Inflammatory macrophage treated with lipopolysaccharide for 4 hours (primary cell): ENCODE measurements at regions not wholly inside any gene's neighbourhood (a gene's known extent, or its start where the extent isn't known, plus 50 kb on each side); places are given as distances from the start of the nearest gene placed in this dataset.

Experiments used
- DNase-seq: peaks from one replicate; pipeline ENCODE4 v3.0.0-alpha.2; 2020

DNA sequence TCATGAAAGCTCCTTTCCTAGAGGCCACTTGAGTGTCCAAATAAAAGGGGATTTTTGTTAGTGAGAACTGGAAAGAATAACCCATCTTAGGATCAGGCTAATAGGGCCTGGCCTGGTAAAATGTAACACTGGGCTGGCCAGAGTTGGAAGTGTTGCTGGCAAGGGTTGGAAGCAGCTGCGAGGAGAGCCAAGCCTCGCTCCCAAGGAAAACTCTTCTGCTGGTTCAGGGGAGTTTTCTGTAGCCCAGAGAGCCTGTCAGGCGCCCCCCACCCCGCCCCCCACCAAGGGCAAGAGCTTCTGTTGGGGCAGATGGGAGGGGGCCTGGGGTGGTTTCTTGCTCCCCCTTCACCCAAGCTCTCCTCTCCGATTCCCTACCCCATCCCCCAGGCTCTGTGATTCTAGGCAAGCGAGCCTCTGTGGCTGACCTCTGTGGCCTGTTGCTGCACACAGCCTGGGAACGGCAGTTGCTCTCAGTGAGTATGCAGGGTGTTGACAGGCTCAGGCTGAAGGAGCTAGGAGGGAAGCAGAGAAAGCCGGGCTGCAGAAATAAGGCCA is 547.8 kb downstream of the CCDC171 start:
- no peak for DNase-seq

DNA sequence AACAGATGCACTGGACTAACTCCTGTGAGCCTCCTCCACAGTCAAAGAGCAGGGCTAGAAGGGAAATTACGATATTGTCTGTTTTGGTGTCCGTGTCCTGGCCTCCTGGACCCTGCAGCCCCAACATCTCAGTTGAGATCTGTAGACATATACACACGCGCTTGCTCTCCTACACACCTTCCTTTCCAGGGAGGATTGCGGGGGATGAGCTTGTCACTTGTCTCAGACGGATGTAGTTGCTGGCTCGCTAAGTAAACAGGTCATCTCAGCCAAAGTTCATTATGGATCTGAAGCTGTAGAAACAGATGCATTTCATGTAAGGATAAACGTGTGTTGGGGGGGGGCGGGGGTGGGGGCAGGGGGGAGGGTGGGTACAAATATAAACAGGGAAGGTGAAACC is 549.3 kb downstream of the CCDC171 start:
- no peak for DNase-seq

DNA sequence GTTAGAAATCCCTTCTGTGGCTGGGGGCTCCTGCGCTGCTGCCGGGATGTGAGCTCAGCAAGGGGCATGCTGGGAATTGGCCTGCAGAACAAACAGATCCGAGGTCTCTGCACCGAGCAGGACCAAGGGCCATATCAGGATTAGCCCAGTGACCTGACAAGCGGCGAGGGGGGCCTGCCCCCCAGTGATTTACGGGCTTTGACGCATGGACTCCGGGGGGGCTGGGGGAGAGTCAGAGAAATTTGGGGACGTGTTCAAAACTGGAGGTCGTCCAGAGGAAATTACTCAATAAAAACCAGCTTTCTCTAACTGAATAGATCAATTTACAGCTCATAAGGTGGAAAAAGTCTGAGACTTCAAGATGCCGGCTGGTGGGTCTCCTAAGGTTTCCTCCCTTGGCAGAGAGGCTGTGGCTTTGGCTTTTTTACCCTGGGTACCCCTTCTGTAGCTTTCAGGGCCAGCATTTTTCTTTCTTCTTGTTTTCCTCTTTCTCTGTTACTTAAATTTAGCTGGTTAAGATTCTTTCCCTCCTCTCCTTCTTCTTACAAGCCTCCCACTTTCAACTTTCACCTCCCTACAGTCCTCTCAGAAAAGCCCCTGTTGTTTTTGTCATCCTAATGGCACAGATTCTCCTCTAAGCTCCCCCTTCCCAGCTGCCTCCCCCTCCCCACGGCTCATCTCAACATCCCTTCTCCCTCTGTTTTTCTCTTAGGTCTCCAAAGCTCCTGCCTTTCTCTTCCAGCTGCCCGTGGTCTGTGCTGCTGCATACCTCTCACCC is 551.0 kb downstream of the CCDC171 start:
- no peak for DNase-seq

DNA sequence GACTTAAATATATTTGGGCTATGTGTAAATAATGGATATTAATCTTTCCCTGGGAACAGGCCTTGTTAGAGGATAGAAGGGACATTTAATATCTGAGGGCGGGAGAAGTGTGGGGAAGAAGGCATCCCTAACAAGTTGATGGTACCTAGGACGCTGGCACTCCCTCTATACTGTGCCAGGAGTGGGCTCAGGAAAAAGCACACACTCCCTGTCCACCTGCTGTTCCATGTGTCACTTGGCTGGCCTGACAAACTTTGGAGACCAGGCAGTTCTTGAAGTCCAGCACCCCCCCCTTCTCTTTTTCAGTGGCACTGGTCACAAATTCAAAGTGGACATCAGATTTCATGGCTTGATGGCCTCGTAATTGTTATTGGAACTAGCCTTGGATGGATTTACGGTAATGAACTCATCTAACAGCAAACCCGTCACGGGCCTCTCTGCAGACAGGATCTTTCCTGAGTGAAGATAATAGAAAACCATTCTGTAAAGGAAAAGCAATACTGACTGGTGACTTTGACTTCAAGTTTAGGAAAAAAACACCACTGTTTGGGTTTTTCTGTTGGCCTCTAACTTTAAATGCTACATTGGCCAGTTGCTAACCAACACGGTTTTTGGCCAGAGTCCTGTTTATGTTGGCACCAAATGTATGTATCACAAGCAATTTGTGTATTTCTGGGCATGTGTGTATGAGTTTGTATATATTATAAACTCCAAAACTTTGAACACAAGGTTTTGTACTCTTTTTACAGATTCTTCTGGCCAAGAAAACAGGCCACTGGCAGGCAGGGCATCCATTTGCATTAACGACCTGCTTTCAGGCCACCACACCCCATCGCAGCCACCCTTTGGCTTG is 552.6 kb downstream of the CCDC171 start:
- no peak for DNase-seq

DNA sequence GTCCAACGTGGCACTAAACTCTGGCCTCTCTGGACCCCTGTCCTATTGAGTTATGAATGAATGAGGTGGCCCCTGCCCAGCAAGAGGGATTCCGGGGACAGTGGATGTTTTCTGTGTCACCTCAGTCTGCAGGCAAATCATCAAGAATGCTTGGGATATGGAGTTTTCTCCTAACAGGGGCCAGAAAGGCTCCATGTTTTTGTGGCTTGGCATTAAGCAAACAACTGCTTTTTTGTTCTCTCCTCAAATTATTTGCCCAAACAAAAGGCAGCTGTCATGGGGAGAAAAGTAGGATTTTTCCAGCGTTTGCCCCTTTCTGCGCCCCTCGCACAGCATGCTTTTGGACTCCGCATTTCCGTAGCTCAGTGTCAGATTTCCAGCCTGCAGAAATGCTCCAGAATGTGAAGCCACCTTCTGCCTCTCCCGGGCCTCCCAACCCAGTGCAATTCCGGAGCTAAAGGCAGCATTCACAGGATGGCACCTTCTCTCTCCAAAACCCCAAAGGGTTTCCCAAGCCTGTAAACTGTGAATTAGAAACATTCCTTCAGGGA is 553.3 kb downstream of the CCDC171 start:
- DNase-seq, result no peak

DNA sequence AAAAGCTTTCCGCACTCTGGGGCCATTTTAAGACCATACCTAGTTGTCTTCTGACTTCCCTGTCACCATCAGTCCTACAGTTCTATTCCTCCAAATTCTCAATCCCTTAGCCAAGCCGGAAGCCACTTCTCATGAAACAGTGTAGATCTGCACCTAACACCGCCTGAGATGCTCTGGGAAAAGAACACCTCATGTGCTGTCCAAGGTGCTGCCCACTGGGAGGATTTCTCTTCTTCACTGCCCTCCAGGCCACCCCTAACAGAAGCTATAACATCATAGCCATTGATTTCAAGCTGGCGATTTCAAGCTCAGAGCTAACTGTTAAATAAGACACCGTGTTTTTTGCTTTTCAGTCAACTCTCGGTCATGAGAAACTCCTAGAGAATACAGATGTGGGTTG is 559.3 kb downstream of the CCDC171 start:
- no peak for DNase-seq

DNA sequence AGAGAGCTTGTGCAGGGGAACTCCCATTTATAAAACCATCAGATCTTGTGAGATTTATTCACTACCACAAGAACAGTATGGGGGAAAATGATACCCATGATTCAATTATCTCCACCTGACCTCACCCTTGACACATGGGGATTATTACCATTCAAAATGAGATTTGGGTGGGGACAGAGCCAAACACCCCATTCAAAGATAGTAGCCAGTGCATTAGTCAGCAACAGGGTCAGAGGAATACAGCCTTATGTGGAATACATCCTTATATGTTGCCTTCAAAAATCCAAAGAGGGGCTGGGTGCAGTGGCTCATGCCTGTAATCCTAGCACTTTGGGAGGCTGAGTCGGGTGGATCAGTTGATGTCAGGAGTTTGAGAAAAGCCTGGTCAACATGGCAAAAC is 563.2 kb downstream of the CCDC171 start:
- no peak for DNase-seq

DNA sequence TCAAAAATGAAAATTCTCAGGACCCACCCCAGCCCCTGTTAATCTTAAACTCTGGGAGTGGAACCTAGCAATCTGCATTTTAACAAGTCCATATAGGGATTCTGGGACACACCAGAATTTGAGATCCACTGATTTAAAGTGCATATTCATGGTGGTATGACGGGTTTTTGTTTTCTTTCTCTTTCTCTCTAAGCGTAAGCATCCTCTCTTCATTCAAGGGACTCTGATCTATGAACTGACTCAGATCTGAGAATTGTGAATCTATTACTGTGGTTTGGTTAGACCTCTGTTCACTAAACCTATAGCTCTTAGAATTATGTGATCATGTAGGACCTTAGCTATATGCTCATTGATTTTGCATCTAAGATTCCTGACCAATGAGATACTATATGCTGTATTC is 565.2 kb downstream of the CCDC171 start:
- no peak for DNase-seq

DNA sequence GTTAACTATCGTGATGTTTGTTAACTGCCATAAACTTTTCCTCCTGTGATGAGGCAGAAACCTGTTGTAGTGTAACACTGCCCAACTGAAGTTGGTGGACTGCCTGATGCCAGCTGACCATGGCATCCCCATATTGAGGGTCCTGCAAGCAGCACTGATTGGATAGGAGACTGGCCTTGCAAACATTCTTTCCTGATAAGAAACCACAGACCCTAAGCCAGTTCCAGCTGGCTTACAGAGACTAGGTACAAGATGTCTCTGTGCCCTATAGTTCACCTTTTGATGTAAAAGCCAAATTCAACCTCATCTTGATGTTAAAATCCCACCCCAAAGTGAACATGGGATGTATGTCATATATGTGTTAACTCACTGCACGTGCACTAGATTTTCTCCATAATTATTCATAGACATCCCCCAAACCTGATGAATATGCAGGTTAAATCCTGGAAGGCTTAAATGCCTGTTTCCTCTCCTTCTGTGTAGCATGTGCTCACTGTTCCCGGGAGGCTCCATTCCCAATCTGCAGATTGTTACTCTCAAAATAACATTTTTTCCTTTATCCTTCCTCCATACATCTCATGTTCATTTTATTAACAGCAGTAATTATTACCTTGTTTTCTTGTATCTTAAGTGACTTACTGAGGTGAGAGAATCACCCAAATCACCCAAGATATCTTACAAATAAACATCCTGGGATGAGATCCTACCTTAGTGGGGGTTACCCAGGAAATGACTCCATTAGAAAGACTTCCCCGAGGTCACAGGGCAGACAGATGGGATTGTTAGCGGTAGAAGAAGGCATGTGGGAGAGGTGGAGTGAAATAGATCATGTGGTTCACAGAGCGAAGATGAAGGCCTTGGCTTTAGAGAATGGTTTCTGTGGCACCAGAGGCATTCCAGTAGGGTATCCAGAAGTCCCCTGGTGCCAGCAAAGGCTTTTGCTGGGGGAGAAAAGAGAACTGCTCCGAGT is 566.7 kb downstream of the CCDC171 start:
- no peak for DNase-seq

DNA sequence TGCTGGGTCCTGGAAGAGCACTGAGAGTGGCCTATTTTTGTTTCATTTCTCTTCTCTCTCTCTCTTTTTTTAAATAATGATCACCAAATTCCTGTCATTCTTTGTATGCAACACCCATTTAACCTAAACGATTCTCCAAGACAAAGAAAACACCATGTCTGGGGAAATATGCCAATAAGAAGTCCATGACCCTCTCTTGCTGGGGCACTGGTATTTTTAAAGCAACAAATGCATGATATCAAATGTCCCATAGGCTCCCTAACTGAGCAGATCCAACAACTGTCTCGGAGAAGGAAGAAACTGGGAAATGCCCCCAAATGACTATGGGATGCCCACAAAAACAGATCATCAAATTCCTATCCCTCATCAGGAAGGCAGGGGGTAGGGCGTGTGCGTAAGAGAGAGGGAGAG is 567.4 kb downstream of the CCDC171 start:
- no peak for DNase-seq

DNA sequence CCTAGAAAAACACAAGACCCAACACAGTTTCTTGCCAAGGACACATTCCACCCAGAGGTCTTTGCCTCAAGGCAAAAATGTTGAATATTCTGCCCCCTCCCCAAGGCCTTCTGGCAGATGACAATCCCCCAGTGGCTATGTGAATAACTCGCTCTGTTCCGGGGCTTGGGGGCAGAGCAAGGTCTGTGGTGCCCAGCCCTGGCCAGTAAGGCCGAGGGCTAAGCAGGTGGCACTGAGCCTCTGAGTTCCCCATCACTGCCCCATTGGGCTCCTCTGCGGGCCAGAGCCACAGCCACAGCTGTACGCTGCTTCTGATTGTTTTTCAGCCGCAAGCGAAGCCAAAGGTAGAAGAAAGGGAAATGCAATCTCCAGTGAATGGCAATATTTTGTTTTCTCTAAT is 567.9 kb downstream of the CCDC171 start:
- DNase-seq, result no peak

DNA sequence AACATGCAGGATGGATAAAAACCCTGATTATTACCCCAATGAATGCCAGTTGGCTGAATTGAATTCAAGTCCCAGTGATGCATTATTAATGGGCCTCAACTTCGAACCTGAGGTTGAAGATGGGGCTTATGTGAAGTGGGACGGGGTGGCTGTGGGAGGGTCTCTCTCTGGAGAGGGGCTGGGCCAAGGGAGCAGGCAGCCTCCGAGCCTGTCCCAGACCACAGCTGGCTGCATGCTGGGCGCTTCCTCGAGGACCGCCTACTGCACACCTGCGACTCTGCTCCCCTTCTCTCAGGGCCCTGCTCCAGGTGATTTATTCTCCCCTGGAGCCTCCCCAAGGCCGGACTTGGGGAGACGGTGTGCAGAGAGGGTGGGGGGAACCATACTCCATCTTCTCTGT is 568.3 kb downstream of the CCDC171 start:
- DNase-seq, result no peak

DNA sequence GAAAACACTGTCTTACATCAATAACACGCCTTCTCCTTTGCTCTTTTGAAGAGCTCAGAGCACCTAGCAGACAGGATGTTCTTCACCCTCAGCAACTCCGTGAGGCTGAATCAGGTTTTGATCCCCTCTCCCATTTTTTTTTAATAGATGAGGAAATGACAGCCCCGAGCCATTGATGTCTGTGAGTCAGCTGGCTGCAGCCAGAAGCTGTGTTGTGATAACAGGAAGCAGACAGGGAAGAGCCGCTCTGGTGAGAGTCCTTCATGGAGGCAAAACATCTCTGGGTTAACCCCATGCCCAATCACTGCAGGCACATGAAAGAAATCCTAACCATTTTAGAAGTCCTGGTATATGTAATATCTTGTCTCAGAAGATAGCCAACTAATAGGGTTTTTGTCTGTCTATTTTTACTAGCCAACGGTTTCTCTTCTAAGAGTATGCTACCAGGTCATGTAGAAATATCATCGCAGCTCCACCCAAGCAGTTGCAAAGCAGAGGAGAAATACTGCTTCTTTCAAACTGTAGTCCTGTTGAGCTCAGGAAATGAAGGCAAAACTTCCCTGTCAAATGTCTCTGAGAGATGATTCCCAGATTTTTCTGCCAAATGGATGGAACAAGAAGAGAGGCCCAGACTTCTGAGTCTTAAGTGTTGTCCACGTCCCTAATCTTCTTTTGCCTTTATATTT is 568.9 kb downstream of the CCDC171 start:
- no peak for DNase-seq

DNA sequence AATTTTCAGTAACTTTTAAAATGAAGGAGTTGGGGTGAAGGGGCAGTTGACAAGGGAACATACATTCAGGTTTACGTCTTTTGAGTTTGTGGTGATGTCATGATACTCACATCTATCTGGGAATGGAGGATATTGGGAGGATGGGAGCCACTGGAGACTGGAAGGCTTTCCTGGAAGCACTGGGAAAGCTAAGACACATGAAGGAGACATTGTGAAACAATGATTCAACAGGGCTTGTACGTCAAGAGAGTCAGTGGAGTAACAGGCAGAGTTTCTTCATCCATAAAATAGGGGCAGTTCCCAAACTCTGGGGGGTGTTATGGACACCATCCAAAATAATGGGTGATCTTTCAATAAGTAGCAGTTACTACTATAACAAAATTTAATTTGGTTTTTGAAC is 572.8 kb downstream of the CCDC171 start:
- DNase-seq, result no peak

DNA sequence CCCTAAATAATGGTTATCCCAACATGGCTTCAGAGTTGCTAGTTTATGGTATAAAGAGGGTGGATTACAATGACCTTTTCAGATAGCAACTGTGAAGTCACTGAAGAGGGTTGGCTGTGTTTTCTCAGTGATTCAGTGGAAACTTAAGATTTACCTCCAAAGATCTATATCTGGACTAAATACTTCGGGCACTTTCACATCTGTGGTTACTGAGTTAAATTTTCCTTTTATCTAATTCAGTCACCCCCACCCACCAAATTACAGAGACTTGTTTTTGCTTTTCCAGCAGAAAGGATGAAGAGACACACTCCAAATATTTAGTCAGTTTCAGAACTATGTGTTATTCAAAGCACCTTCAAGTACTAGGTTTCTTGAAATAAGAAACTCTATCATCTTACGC is 573.2 kb downstream of the CCDC171 start:
- DNase-seq, result no peak

DNA sequence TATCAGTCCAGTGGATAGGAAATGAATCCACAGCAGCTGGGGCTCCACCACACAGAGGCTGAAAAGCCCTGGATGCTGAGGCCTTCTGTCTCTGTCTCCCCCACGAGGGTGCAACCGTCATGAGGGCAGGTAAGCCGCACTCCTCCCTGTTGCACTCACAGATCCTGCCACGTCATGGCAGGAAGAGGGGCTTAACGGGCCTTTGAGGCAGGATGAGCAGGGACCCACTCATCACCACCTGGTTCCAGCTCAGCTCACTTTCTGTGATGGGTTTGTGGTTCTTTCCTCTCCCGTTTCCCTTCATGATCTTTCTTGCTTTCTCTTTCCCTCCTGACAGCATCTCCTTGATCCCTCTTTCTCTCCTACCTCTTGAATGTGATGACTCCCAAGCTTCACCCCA is 575.2 kb downstream of the CCDC171 start:
- DNase-seq, result no peak

DNA sequence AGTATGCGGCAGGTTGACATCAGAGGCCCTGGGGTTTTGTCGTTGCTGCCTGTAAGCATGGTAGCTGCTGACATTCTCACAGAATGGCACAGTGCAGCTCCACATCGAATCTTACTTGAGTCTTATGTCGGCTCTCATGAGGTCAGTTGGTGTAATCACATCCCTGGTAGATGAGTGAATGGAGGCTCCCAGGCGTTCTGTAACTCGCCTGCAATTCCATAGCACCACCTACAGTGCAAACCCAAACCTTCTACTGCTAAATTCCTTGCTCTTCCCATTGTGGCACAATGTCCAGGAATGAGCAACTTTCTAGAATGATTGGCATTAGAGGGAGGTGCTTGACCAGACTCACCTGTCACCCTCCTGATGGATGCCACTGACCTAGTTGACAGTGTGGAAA is 578.4 kb downstream of the CCDC171 start:
- DNase-seq, result no peak

DNA sequence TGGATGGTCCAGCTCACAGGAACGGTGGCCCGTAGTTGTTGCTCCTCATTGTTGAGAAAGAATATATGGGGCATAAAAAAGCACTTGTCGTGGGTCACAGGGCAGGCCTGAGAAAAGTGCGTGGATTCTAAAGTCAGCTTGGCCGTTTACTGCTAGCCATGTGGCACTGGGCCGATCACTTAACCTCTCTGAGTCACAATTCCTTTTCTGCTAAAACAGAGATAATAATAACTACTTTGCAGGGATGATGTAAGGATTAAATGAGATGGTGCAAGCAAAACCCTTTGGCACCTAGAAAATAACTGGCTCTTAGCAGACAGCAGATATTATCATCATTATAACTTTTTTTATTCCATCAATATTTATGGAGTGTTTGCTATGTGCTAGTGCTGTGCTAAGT is 579.7 kb downstream of the CCDC171 start:
- no peak for DNase-seq

DNA sequence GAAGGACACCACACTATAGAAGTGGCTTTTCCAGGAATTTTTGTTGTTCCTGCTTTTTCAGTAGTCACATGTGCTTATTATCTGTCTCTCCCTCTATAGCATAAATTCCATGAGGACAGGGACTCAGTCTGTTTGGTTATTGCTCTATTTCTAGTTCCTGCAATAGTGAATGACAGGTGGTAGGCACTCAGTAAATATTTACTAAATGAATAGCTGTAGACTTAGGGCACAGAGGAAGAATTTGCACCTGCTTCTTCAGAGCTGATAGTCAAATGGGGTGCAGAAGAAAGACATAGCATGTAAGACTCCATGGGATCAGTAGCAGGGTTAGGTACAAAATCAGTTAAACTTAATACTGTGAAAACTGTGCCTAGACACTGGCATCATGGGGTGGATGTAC is 580.2 kb downstream of the CCDC171 start:
- no peak for DNase-seq

DNA sequence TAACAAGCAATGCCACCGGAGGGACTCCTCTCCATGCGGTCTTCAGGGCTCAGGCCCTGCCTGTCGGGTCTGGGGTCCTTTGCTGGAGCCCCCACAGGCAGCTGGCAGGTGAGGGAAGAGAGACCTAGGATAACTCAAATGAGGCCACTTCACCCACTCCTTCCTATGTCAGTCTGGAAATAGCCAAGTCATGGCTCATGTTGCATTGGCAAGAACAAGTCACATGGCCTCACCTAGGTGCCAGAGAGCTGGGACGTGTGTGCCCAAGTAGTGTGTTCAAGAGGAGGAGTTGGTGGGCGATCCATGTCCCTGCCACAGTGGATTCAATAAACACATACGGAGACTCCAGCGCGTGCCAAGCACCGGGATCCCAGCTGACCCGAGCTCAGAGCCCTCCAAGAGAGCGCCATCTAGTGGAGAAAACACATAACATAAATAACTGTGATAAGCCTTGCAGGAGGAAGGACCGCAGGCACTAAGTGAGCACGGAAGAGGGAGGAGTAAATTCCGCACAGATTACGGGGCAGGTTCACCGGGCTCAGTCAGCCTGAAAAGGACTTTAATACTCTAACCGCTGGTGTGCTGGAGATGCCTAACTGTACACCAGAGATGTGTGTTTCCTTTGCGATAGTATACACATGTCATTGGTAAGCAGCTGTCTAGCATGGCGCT is 580.8 kb downstream of the CCDC171 start:
- DNase-seq, result peak; percentile 62

DNA sequence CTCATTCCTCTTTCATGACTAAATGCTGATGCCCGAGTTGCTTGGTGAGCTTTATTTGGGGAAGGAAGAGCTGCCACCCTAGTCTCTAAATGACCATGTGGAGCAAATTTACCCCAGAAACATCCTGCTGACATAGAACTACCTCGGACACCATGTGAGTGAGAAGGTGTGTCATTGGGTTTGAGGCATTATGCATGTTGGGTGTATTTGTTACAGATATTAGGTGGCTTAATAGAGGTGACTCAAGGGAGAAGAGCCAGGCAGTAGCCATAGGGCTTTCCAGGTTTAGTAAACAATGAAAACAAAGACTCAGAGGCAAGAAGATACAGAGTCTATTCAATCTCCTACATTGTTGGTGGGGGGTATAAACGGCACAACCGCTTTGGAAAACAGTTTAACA is 581.5 kb downstream of the CCDC171 start:
- no peak for DNase-seq
